SK-N-SH treated with all-trans-retinoic acid at 6 μM for 48 hours (cell line): ENCODE measurements at regions not wholly inside any gene's neighbourhood (a gene's known extent, or its start where the extent isn't known, plus 50 kb on each side); places are given as distances from the start of the nearest gene placed in this dataset.

Experiments
- ATAC-seq: fragments of 200-7000 bp; cut with Tn5 transposase; 3 replicates; pipeline ENCODE4 v1.9.1; 2020; ENCODE audit warnings: mild to moderate bottlenecking, moderate library complexity
- ARNTL ChIP-seq: fragments of 450-650 bp; formaldehyde crosslinking; IDR thresholded peaks from 2 replicates; pipeline ENCODE4 v1.5.0; 2020; ENCODE audit warnings: low read depth, mild to moderate bottlenecking, moderate library complexity, borderline replicate concordance
- BACH2 ChIP-seq: fragments of 250-450 bp; sonication (Bioruptor Pico); IDR thresholded peaks from 2 replicates; pipeline ENCODE4 v1.9.0; 2021; ENCODE audit warnings: mild to moderate bottlenecking, borderline replicate concordance
- CREB5 ChIP-seq: fragments of 250-450 bp; sonication (Bioruptor Pico); IDR thresholded peaks from 2 replicates; pipeline ENCODE4 v1.5.1; 2020; ENCODE audit warnings: low read depth, mild to moderate bottlenecking, moderate library complexity
- ESRRG ChIP-seq: fragments of 250-450 bp; sonication (Bioruptor Pico); IDR thresholded peaks from 2 replicates; pipeline ENCODE4 v1.6.1; 2021; ENCODE audit warnings: mild to moderate bottlenecking
- GLIS3 ChIP-seq: fragments of 250-450 bp; sonication (Bioruptor Pico); IDR thresholded peaks from 2 replicates; pipeline ENCODE4 v1.5.0; 2020; ENCODE audit warnings: mild to moderate bottlenecking, moderate library complexity
- ISL1 ChIP-seq: fragments of 250-450 bp; sonication (Bioruptor Pico); IDR thresholded peaks from 2 replicates; pipeline ENCODE4 v2.1.2; 2022; ENCODE audit warnings: mild to moderate bottlenecking, moderate library complexity
- OSR1 ChIP-seq: fragments of 250-450 bp; sonication (Bioruptor Pico); IDR thresholded peaks from 2 replicates; pipeline ENCODE4 v1.8.0; 2022; ENCODE audit warnings: moderate library complexity, mild to moderate bottlenecking, inconsistent platforms
- POU6F1 ChIP-seq: fragments of 250-450 bp; sonication (Bioruptor Pico); IDR thresholded peaks from 2 replicates; pipeline ENCODE4 v1.8.0; 2021; ENCODE audit warnings: low read depth, mild to moderate bottlenecking, moderate library complexity, borderline replicate concordance
- PPARA ChIP-seq: fragments of 250-450 bp; sonication (Bioruptor Pico); IDR thresholded peaks from 2 replicates; pipeline ENCODE4 v1.5.0; 2020; ENCODE audit warnings: mild to moderate bottlenecking, borderline replicate concordance
- TCF4 ChIP-seq: fragments of 250-450 bp; sonication (Bioruptor Pico); IDR thresholded peaks from 2 replicates; pipeline ENCODE4 v1.8.0; 2021; ENCODE audit warnings: mild to moderate bottlenecking, moderate library complexity, borderline replicate concordance
- TOX ChIP-seq: fragments of 250-450 bp; sonication (Bioruptor Pico); IDR thresholded peaks from 2 replicates; pipeline ENCODE4 v1.8.0; 2021; ENCODE audit warnings: mild to moderate bottlenecking, moderate library complexity, borderline replicate concordance
- TSHZ2 ChIP-seq: fragments of 250-450 bp; sonication (Bioruptor Pico); IDR thresholded peaks from 2 replicates; pipeline ENCODE4 v1.5.0; 2020; ENCODE audit warnings: mild to moderate bottlenecking, moderate library complexity
- ZC3H10 ChIP-seq: fragments of 250-450 bp; sonication (Bioruptor Pico); IDR thresholded peaks from 2 replicates; pipeline ENCODE4 v1.5.1; 2021; ENCODE audit warnings: mild to moderate bottlenecking, moderate library complexity
- ZFP3 ChIP-seq: fragments of 250-450 bp; sonication (Bioruptor Pico); IDR thresholded peaks from 2 replicates; pipeline ENCODE4 v1.5.0; 2020; ENCODE audit warnings: mild to moderate bottlenecking, moderate library complexity
- ZFP30 ChIP-seq: fragments of 450-650 bp; formaldehyde crosslinking; IDR thresholded peaks from 2 replicates; pipeline ENCODE4 v1.5.0; 2022; ENCODE audit warnings: mild to moderate bottlenecking, moderate library complexity
- ZNF565 ChIP-seq: fragments of 450-650 bp; formaldehyde crosslinking; conservative IDR thresholded peaks from 2 replicates; pipeline ENCODE4 v1.5.0; 2020; ENCODE audit warnings: low read depth, mild to moderate bottlenecking, moderate library complexity
- ZNF70 ChIP-seq: fragments of 450-650 bp; formaldehyde crosslinking; IDR thresholded peaks from 2 replicates; pipeline ENCODE4 v1.5.0; 2020; ENCODE audit warnings: mild to moderate bottlenecking, moderate library complexity
- ZNF8 ChIP-seq: fragments of 450-650 bp; formaldehyde crosslinking; IDR thresholded peaks from 2 replicates; pipeline ENCODE4 v1.5.0; 2020; ENCODE audit warnings: mild to moderate bottlenecking, moderate library complexity
- TF ChIP-seq, protein P1 (sequence below): fragments of 250-450 bp; sonication (Bioruptor Pico); IDR thresholded peaks from 2 replicates; pipeline ENCODE4 v1.8.0; 2020; ENCODE audit warnings: mild to moderate bottlenecking, moderate library complexity, borderline replicate concordance
- TF ChIP-seq, protein P2 (sequence below): fragments of 250-450 bp; sonication (Bioruptor Pico); IDR thresholded peaks from 2 replicates; pipeline ENCODE4 v1.5.1; 2021; ENCODE audit warnings: mild to moderate bottlenecking, moderate library complexity

- no peak for ATAC-seq
Measured at GRCh38 chr5:2124434-2125170, 241.9 kb upstream of the IRX4 start.

GRCh38 chr5:2123874-2124273 is 241.1 kb upstream of the IRX4 start:
- no peak for TF ChIP-seq BACH2 (CRISPR knock-in tag)
- no peak for TF ChIP-seq ARNTL (CRISPR knock-in tag)
- TF ChIP-seq TSHZ2 (CRISPR knock-in tag): no peak
- TF ChIP-seq OSR1 (CRISPR knock-in tag): no peak
- TF ChIP-seq TOX (CRISPR knock-in tag): no peak
- no peak for TF ChIP-seq ZNF70 (CRISPR knock-in tag)
- no peak for TF ChIP-seq ESRRG (CRISPR knock-in tag)
- TF ChIP-seq ZNF565 (CRISPR knock-in tag): no peak
- TF ChIP-seq GLIS3 (CRISPR knock-in tag): no peak
- TF ChIP-seq TCF4: no peak
- no peak for TF ChIP-seq POU6F1 (CRISPR knock-in tag)
- no peak for TF ChIP-seq PPARA (CRISPR knock-in tag)
- TF ChIP-seq CREB5: no peak
- TF ChIP-seq ZFP30: no peak
- no peak for TF ChIP-seq ZC3H10 (CRISPR knock-in tag)
- no peak for ATAC-seq

More at GRCh38 chr5:2124434-2125170, 241.9 kb upstream of the IRX4 start:
- TF ChIP-seq ZNF70 (CRISPR knock-in tag): no peak
- no peak for TF ChIP-seq ARNTL (CRISPR knock-in tag)
- TF ChIP-seq ZC3H10 (CRISPR knock-in tag): no peak
- TF ChIP-seq PPARA (CRISPR knock-in tag): no peak
- TF ChIP-seq, protein P1, sequence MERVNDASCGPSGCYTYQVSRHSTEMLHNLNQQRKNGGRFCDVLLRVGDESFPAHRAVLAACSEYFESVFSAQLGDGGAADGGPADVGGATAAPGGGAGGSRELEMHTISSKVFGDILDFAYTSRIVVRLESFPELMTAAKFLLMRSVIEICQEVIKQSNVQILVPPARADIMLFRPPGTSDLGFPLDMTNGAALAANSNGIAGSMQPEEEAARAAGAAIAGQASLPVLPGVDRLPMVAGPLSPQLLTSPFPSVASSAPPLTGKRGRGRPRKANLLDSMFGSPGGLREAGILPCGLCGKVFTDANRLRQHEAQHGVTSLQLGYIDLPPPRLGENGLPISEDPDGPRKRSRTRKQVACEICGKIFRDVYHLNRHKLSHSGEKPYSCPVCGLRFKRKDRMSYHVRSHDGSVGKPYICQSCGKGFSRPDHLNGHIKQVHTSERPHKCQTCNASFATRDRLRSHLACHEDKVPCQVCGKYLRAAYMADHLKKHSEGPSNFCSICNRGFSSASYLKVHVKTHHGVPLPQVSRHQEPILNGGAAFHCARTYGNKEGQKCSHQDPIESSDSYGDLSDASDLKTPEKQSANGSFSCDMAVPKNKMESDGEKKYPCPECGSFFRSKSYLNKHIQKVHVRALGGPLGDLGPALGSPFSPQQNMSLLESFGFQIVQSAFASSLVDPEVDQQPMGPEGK: no peak
- TF ChIP-seq POU6F1 (CRISPR knock-in tag): no peak
- TF ChIP-seq GLIS3 (CRISPR knock-in tag): no peak
- TF ChIP-seq, protein P2, sequence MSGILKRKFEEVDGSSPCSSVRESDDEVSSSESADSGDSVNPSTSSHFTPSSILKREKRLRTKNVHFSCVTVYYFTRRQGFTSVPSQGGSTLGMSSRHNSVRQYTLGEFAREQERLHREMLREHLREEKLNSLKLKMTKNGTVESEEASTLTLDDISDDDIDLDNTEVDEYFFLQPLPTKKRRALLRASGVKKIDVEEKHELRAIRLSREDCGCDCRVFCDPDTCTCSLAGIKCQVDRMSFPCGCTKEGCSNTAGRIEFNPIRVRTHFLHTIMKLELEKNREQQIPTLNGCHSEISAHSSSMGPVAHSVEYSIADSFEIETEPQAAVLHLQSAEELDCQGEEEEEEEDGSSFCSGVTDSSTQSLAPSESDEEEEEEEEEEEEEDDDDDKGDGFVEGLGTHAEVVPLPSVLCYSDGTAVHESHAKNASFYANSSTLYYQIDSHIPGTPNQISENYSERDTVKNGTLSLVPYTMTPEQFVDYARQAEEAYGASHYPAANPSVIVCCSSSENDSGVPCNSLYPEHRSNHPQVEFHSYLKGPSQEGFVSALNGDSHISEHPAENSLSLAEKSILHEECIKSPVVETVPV (CRISPR knock-in tag): no peak
- TF ChIP-seq TOX (CRISPR knock-in tag): no peak
- no peak for TF ChIP-seq ZFP30
- no peak for TF ChIP-seq ESRRG (CRISPR knock-in tag)
- TF ChIP-seq OSR1 (CRISPR knock-in tag): no peak
- no peak for TF ChIP-seq ZNF8 (CRISPR knock-in tag)
- no peak for TF ChIP-seq ZFP3 (CRISPR knock-in tag)
- TF ChIP-seq ISL1: no peak
- TF ChIP-seq BACH2 (CRISPR knock-in tag): no peak
- no peak for TF ChIP-seq CREB5
